ENCODE measurements at regions not wholly inside any gene's neighbourhood (a gene's known extent, or its start where the extent isn't known, plus 50 kb on each side); places are given as distances from the start of the nearest gene placed in this dataset.

- ATAC-seq (no peak), FAIRE-seq (no peak), DNase-seq (ENCODE audit: low read depth, low spot score) (no peak)
- no peak overlapping the region for H3K27ac ChIP-seq (ENCODE audit: control insufficient read depth, insufficient read depth)
- ChIA-PET SMC1A (ENCODE audit: uncharacterized antibody, unreplicated experiment) (no interaction called here), POLR2A (no interaction called here), CTCF (no interaction called here), RAD21 (ENCODE audit: unreplicated experiment) (no interaction called here)
- H3K79me2 ChIP-seq (ENCODE audit: control insufficient read depth, insufficient read depth, low read length), result no peaks in the 10 kb centered on the region
- WGBS (ENCODE audit: insufficient coverage, insufficient replicate concordance, low lambda C conversion rate, missing lambda C conversion rate), result 15% methylated on average over 2 of the region's 2 CpGs
- H4K20me1 ChIP-seq (ENCODE audit: control insufficient read depth, insufficient read depth), result no peaks in the 10 kb centered on the region
- no peak overlapping the region for H2AFZ ChIP-seq (ENCODE audit: control insufficient read depth, low read depth, low read length)
- TF ChIP-seq MTA2 (IDR thresholded peaks at IDR 0.05; ENCODE audit: low read depth), result no peak
- intact Hi-C loops (cut with micrococcal nuclease; ENCODE audit: unreplicated experiment) (no loop called here), in situ Hi-C loops (cut with MboI) (no loop called here)
- H3K4me3 ChIP-seq, result no peak overlapping the region
- no TSS peak for BruUV-seq (replicated peaks)
- no peak overlapping the region for H3K4me2 ChIP-seq (ENCODE audit: control insufficient read depth, insufficient read depth)
- H3K9me3 ChIP-seq (replicated peaks; ENCODE audit: control insufficient read depth, insufficient read depth, low read length), result no peaks in the 10 kb centered on the region
- H3K9ac ChIP-seq (ENCODE audit: control insufficient read depth, insufficient read depth, low read length), result no peak overlapping the region
- H3K36me3 ChIP-seq (ENCODE audit: control insufficient read depth in 2 of 2, insufficient read depth in 2 of 2, low read length in 1 of 2), result no peaks in the 10 kb centered on the region
- H3K27me3 ChIP-seq (replicated peaks in 1 of 2; ENCODE audit: control insufficient read depth in 2 of 2, insufficient read depth in 2 of 2, low read length in 1 of 2), result no peaks in the 10 kb centered on the region
- H3K4me1 ChIP-seq (ENCODE audit: control insufficient read depth, insufficient read depth, low read length), result no peaks in the 10 kb centered on the region
These were observed 1862.4 kb upstream of the RAG2 start for GRCh38 chr11:38460429-38460828.

- no peak overlapping the region for H3K9ac ChIP-seq (ENCODE audit: control insufficient read depth, insufficient read depth, low read length)
- H3K27me3 ChIP-seq (replicated peaks in 1 of 2; ENCODE audit: control insufficient read depth in 2 of 2, insufficient read depth in 2 of 2, low read length in 1 of 2), result no peaks in the 10 kb centered on the region
- no peak overlapping the region for H3K27ac ChIP-seq (ENCODE audit: control insufficient read depth, insufficient read depth)
- DNase-seq (ENCODE audit: low read depth, low spot score) (no peak), ATAC-seq (no peak), FAIRE-seq (no peak)
- H4K20me1 ChIP-seq (ENCODE audit: control insufficient read depth, insufficient read depth), result no peaks in the 10 kb centered on the region
- WGBS (ENCODE audit: insufficient coverage, insufficient replicate concordance, low lambda C conversion rate, missing lambda C conversion rate), result 0% methylated on average over 3 of the region's 3 CpGs
- H3K4me2 ChIP-seq (ENCODE audit: control insufficient read depth, insufficient read depth), result no peak overlapping the region
- no peak overlapping the region for H3K4me3 ChIP-seq
- intact Hi-C loops (cut with micrococcal nuclease; ENCODE audit: unreplicated experiment) (no loop called here), in situ Hi-C loops (cut with MboI) (no loop called here)
- no peaks in the 10 kb centered on the region for H3K79me2 ChIP-seq (ENCODE audit: control insufficient read depth, insufficient read depth, low read length)
- no peak overlapping the region for H2AFZ ChIP-seq (ENCODE audit: control insufficient read depth, low read depth, low read length)
- TF ChIP-seq RAD51 (IDR thresholded peaks at IDR 0.05) (no peak), SP1 (IDR thresholded peaks at IDR 0.05; ENCODE audit: low read depth, low read length) (no peak), FOS (IDR thresholded peaks at IDR 0.05; ENCODE audit: borderline replicate concordance, extremely low read depth, insufficient read length) (no peak), RUNX3 (IDR thresholded peaks at IDR 0.05; ENCODE audit: low read length) (no peak), PAX8 (IDR thresholded peaks at IDR 0.05) (no peak)
- TF ChIP-seq, protein P1, sequence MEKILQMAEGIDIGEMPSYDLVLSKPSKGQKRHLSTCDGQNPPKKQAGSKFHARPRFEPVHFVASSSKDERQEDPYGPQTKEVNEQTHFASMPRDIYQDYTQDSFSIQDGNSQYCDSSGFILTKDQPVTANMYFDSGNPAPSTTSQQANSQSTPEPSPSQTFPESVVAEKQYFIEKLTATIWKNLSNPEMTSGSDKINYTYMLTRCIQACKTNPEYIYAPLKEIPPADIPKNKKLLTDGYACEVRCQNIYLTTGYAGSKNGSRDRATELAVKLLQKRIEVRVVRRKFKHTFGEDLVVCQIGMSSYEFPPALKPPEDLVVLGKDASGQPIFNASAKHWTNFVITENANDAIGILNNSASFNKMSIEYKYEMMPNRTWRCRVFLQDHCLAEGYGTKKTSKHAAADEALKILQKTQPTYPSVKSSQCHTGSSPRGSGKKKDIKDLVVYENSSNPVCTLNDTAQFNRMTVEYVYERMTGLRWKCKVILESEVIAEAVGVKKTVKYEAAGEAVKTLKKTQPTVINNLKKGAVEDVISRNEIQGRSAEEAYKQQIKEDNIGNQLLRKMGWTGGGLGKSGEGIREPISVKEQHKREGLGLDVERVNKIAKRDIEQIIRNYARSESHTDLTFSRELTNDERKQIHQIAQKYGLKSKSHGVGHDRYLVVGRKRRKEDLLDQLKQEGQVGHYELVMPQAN (conservative IDR thresholded peaks at IDR 0.05), result no peak
- TF ChIP-seq, protein P2, sequence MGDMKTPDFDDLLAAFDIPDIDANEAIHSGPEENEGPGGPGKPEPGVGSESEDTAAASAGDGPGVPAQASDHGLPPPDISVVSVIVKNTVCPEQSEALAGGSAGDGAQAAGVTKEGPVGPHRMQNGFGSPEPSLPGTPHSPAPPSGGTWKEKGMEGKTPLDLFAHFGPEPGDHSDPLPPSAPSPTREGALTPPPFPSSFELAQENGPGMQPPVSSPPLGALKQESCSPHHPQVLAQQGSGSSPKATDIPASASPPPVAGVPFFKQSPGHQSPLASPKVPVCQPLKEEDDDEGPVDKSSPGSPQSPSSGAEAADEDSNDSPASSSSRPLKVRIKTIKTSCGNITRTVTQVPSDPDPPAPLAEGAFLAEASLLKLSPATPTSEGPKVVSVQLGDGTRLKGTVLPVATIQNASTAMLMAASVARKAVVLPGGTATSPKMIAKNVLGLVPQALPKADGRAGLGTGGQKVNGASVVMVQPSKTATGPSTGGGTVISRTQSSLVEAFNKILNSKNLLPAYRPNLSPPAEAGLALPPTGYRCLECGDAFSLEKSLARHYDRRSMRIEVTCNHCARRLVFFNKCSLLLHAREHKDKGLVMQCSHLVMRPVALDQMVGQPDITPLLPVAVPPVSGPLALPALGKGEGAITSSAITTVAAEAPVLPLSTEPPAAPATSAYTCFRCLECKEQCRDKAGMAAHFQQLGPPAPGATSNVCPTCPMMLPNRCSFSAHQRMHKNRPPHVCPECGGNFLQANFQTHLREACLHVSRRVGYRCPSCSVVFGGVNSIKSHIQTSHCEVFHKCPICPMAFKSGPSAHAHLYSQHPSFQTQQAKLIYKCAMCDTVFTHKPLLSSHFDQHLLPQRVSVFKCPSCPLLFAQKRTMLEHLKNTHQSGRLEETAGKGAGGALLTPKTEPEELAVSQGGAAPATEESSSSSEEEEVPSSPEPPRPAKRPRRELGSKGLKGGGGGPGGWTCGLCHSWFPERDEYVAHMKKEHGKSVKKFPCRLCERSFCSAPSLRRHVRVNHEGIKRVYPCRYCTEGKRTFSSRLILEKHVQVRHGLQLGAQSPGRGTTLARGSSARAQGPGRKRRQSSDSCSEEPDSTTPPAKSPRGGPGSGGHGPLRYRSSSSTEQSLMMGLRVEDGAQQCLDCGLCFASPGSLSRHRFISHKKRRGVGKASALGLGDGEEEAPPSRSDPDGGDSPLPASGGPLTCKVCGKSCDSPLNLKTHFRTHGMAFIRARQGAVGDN (IDR thresholded peaks at IDR 0.05), result no peak
- TF ChIP-seq, protein P3, sequence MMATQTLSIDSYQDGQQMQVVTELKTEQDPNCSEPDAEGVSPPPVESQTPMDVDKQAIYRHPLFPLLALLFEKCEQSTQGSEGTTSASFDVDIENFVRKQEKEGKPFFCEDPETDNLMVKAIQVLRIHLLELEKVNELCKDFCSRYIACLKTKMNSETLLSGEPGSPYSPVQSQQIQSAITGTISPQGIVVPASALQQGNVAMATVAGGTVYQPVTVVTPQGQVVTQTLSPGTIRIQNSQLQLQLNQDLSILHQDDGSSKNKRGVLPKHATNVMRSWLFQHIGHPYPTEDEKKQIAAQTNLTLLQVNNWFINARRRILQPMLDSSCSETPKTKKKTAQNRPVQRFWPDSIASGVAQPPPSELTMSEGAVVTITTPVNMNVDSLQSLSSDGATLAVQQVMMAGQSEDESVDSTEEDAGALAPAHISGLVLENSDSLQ (IDR thresholded peaks at IDR 0.05), result no peak
- H3K9me3 ChIP-seq (replicated peaks; ENCODE audit: control insufficient read depth, insufficient read depth, low read length), result no peaks in the 10 kb centered on the region
- ChIA-PET SMC1A (ENCODE audit: uncharacterized antibody, unreplicated experiment) (interaction anchor here (0.9 kb wide), 1 partner anchor 9 kb away, joined by 3 read pairs; no protein-coding TSS in a partner anchor), POLR2A (no interaction called here), RAD21 (ENCODE audit: unreplicated experiment) (no interaction called here), CTCF (no interaction called here)
- BruUV-seq (replicated peaks), result no TSS peak
- no peaks in the 10 kb centered on the region for H3K36me3 ChIP-seq (ENCODE audit: control insufficient read depth in 2 of 2, insufficient read depth in 2 of 2, low read length in 1 of 2)
- no peaks in the 10 kb centered on the region for H3K4me1 ChIP-seq (ENCODE audit: control insufficient read depth, insufficient read depth, low read length)
These were observed 1858.3 kb upstream of the RAG2 start for GRCh38 chr11:38456371-38456770.

Data from GM12878 (cell line).